Panc1 (cell line): ENCODE measurements at regions not wholly inside any gene's neighbourhood (a gene's known extent, or its start where the extent isn't known, plus 50 kb on each side); places are given as distances from the start of the nearest gene placed in this dataset.

Experiments used
- ATAC-seq: fragments of 200-7000 bp; cut with Tn5 transposase; 2 replicates; pipeline ENCODE4 v1.9.1; 2020; ENCODE audit warnings: mild to moderate bottlenecking, moderate library complexity
- BruUV-seq: library from RNA; stranded (reverse); fragments of 400-500 nt; replicated peaks from 2 replicates; lab custom pipeline; 2021; lab: Mats Ljungman, UMichigan
- CTCF ChIA-PET: fragments of 300-600 bp; sonication (Branson Sonifier 250); formaldehyde crosslinking; loops from one replicate; lab custom pipeline; 2022; ENCODE audit warnings: antibody characterized with exemption; lab: Charles Lee
- POLR2A ChIA-PET: fragments of 300-600 bp; sonication (Branson Sonifier 250); formaldehyde crosslinking; loops from one replicate; lab custom pipeline; 2022; ENCODE audit warnings: antibody characterized with exemption; lab: Charles Lee
- DNase-seq: peaks from one replicate; pipeline ENCODE4 v3.0.0-alpha.2; 2010; ENCODE audit warnings: low read depth, low spot score
- H3K27ac ChIP-seq: 2 replicates; pipeline ENCODE4 v1.5.1; 2011; ENCODE audit warnings: mild to moderate bottlenecking, low read length, inconsistent platforms
- H3K27me3 ChIP-seq: fragments of 200-500 bp; sonication (Bioruptor generic); 2 replicates; pipeline ENCODE4 v1.6.0; 2014; ENCODE audit warnings: low read length, inconsistent platforms; ENCODE audit not compliant: control insufficient read depth, insufficient read depth
- H3K36me3 ChIP-seq: fragments of 200-500 bp; sonication (Bioruptor generic); 2 replicates; pipeline ENCODE4 v1.5.1; 2014; ENCODE audit warnings: inconsistent platforms, mild to moderate bottlenecking, low read length, moderate library complexity; ENCODE audit not compliant: control insufficient read depth, insufficient read depth
- H3K4me1 ChIP-seq: 2 replicates; pipeline ENCODE4 v1.5.1; 2011; ENCODE audit warnings: inconsistent platforms, mild to moderate bottlenecking, low read length, moderate library complexity; ENCODE audit not compliant: control insufficient read depth, insufficient read depth
- H3K4me3 ChIP-seq, 2 experiments: 2 replicates each; pipeline ENCODE4 v1.5.1; 2011 to 2012; ENCODE audit warnings: low read depth in 2 of 2, low read length in 2 of 2, mild to moderate bottlenecking in 2 of 2, inconsistent platforms in 1 of 2, moderate library complexity in 1 of 2
- H3K9me3 ChIP-seq: fragments of 200-500 bp; sonication (Bioruptor generic); 2 replicates; pipeline ENCODE4 v1.5.1; 2014; ENCODE audit warnings: low read depth, mild to moderate bottlenecking, inconsistent platforms, low read length, moderate library complexity; ENCODE audit not compliant: control insufficient read depth, insufficient read depth
- POLR2AphosphoS5 ChIP-seq: IDR thresholded peaks from 2 replicates; pipeline ENCODE4 v1.6.1; 2012; ENCODE audit warnings: mild to moderate bottlenecking, low read depth, low read length, moderate library complexity
- REST ChIP-seq, 2 experiments: IDR thresholded peaks; 2 replicates each; pipeline ENCODE4 v1.6.1; 2011 to 2012; ENCODE audit warnings: low read depth in 2 of 2, control low read depth in 1 of 2, low read length in 1 of 2, mild to moderate bottlenecking in 1 of 2, moderate library complexity in 1 of 2; ENCODE audit not compliant: insufficient read depth in 1 of 2
- SIN3A ChIP-seq: IDR thresholded peaks from 2 replicates; pipeline ENCODE4 v1.6.1; 2012; ENCODE audit warnings: low read depth, mild to moderate bottlenecking, low read length, moderate library complexity, borderline replicate concordance; ENCODE audit not compliant: insufficient read depth
- TCF7L2 ChIP-seq: IDR thresholded peaks from 2 replicates; pipeline ENCODE4 v1.6.1; 2011; ENCODE audit warnings: mild to moderate bottlenecking, low read depth, low read length, inconsistent platforms
- in situ Hi-C: cut with HindIII; loops from 2 replicates; pipeline ENCODE4 v1.10.0; 2016; ENCODE audit warnings: low sequenced_read_pairs, low pct_unique_long_range_greater_than_20kb
- intact Hi-C: fragments of 100-400 bp; cut with micrococcal nuclease; formaldehyde crosslinking; loops from one replicate; pipeline ENCODE4 v1.10.0; 2022; ENCODE audit not compliant: unreplicated experiment
- TF ChIP-seq, protein P1 (sequence below): fragments of 450-650 bp; IDR thresholded peaks from 2 replicates; pipeline ENCODE4 v1.5.1; 2017; ENCODE audit warnings: mild to moderate bottlenecking

GRCh38 chr11:23257556-23257955 lies 397.3 kb upstream of the CCDC179 start:
- no peak for TF ChIP-seq TCF7L2
- no peak for TF ChIP-seq REST (IDR thresholded peaks at IDR 0.05; ENCODE audit: insufficient read depth in 1 of 2, low read depth in 2 of 2, low read length in 1 of 2)
- TF ChIP-seq, protein P1, sequence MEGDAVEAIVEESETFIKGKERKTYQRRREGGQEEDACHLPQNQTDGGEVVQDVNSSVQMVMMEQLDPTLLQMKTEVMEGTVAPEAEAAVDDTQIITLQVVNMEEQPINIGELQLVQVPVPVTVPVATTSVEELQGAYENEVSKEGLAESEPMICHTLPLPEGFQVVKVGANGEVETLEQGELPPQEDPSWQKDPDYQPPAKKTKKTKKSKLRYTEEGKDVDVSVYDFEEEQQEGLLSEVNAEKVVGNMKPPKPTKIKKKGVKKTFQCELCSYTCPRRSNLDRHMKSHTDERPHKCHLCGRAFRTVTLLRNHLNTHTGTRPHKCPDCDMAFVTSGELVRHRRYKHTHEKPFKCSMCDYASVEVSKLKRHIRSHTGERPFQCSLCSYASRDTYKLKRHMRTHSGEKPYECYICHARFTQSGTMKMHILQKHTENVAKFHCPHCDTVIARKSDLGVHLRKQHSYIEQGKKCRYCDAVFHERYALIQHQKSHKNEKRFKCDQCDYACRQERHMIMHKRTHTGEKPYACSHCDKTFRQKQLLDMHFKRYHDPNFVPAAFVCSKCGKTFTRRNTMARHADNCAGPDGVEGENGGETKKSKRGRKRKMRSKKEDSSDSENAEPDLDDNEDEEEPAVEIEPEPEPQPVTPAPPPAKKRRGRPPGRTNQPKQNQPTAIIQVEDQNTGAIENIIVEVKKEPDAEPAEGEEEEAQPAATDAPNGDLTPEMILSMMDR, result no peak
- no peak for TF ChIP-seq POLR2AphosphoS5
- TF ChIP-seq SIN3A, result no peak
- H3K4me3 ChIP-seq, result no peak overlapping the region
- ATAC-seq (no peak), DNase-seq (no peak)
- intact Hi-C loops (no loop called here), in situ Hi-C loops (no loop called here)
- no peaks in the 10 kb centered on the region for H3K36me3 ChIP-seq
- POLR2A ChIA-PET, result no interaction called here
- CTCF ChIA-PET, result no interaction called here
- no TSS peak for BruUV-seq
- H3K27ac ChIP-seq, result no peak overlapping the region
- H3K9me3 ChIP-seq, result no peaks in the 10 kb centered on the region
- H3K4me1 ChIP-seq, result no peaks in the 10 kb centered on the region
- H3K27me3 ChIP-seq, result no peaks in the 10 kb centered on the region

GRCh38 chr11:23263466-23263865 lies 403.2 kb upstream of the CCDC179 start:
- no peak for TF ChIP-seq REST (IDR thresholded peaks at IDR 0.05; ENCODE audit: insufficient read depth in 1 of 2, low read depth in 2 of 2, low read length in 1 of 2)
- no peak for TF ChIP-seq SIN3A
- TF ChIP-seq POLR2AphosphoS5, result no peak
- TF ChIP-seq, protein P1, result no peak
- TF ChIP-seq TCF7L2, result no peak
- ChIA-PET POLR2A (no interaction called here), CTCF (no interaction called here)
- in situ Hi-C loops, result no loop called here
- DNase-seq, result no peak
- Histone ChIP-seq H3K27me3 (no peaks in the 10 kb centered on the region), H3K27ac (no peak overlapping the region), H3K36me3 (no peaks in the 10 kb centered on the region), H3K9me3 (no peaks in the 10 kb centered on the region), H3K4me1 (no peaks in the 10 kb centered on the region), H3K4me3 (no peak overlapping the region)
- intact Hi-C loops, result no loop called here
- no TSS peak for BruUV-seq
- ATAC-seq, result no peak
